SK-N-SH (cell line): ENCODE measurements at regions not wholly inside any gene's neighbourhood (a gene's known extent, or its start where the extent isn't known, plus 50 kb on each side); places are given as distances from the start of the nearest gene placed in this dataset.

ENCODE experiments used
- EZH2phosphoT487 ChIP-seq: fragments of 200-600 bp; sonication (generic); IDR thresholded peaks from 2 replicates; pipeline ENCODE4 v1.6.1; 2017; ENCODE audit warnings: low read depth, mixed run types, mild to moderate bottlenecking, antibody characterized with exemption, moderate library complexity, borderline replicate concordance
- IRF3 ChIP-seq: fragments of 150-350 bp; IDR thresholded peaks from 2 replicates; pipeline ENCODE4 v1.6.1; 2016; ENCODE audit warnings: mild to moderate bottlenecking, low read depth, low read length
- NFIC ChIP-seq: IDR thresholded peaks from 2 replicates; pipeline ENCODE4 v1.4.0; 2012; ENCODE audit warnings: borderline replicate concordance
- POLR2AphosphoS5 ChIP-seq: IDR thresholded peaks from 2 replicates; pipeline ENCODE4 v1.6.1; 2012; ENCODE audit warnings: low read depth, low read length

DNA sequence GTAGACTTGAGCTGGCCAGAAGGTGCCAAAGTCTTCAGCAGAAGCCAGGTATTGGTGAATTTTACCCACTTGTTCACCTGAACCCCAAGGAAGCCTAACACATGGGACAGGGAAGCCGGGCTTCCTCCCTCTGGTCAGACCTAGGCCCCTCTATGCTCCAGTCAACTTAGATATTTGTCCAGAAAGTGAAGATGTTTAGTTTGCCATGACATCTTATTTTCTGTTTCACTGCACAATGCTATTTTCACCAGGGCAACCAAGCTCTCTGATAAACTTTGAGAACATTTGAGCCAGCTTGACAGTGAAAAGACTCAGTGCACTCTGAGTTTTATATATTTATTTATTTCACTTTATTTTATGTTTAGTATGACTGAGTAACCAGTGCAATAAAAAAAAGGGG, 71.0 kb downstream of the SOX14 start:
- no peak for TF ChIP-seq POLR2AphosphoS5
- no peak for TF ChIP-seq EZH2phosphoT487
- TF ChIP-seq IRF3, result no peak
- no peak for TF ChIP-seq NFIC
